Heart left ventricle (tissue), 16 donors: ENCODE measurements at regions not wholly inside any gene's neighbourhood (a gene's known extent, or its start where the extent isn't known, plus 50 kb on each side); places are given as distances from the start of the nearest gene placed in this dataset.

Source experiments
- ATAC-seq, 4 donors: fragments of 200-7000 bp; cut with Tn5 transposase; one replicate each; pipeline ENCODE4 v1.9.1; 2020 to 2022; ENCODE audit warnings: moderate library complexity in 4 of 4, mild to moderate bottlenecking in 3 of 4, moderate number of reproducible peaks in 1 of 4
- DNase-seq, 5 donors: peaks; one replicate each; pipeline ENCODE4 v3.0.0-alpha.2; 2020
- H3K27ac ChIP-seq, 12 donors: fragments of 200-600 bp; sonication (generic) in 4 of 12; one replicate each; pipeline versions ENCODE4 v1.5.0 to v1.8.0; 2016 to 2022; ENCODE audit warnings: mild to moderate bottlenecking in 2 of 12
- H3K27me3 ChIP-seq, 9 donors: fragments of 200-600 bp; sonication (generic) in 2 of 9; one replicate each; pipeline versions ENCODE4 v1.5.1 to v1.8.0; 2016 to 2022; ENCODE audit warnings: mild to moderate bottlenecking in 3 of 9
- H3K36me3 ChIP-seq, 9 donors: fragments of 200-600 bp; sonication (generic) in 2 of 9; one replicate each; pipeline versions ENCODE4 v1.5.0 to v1.8.0; 2018 to 2022; ENCODE audit warnings: mild to moderate bottlenecking in 2 of 9
- H3K4me1 ChIP-seq, 12 donors: fragments of 200-600 bp; sonication (generic) in 4 of 12; one replicate each; pipeline versions ENCODE4 v1.5.0 to v1.8.0; 2016 to 2022; ENCODE audit warnings: mild to moderate bottlenecking in 3 of 12
- H3K4me3 ChIP-seq, 12 donors: fragments of 200-600 bp; sonication (generic) in 4 of 12; one replicate each; pipeline versions ENCODE4 v1.5.0 to v1.8.0; 2017 to 2022; ENCODE audit warnings: mild to moderate bottlenecking in 9 of 12, moderate library complexity in 4 of 12
- H3K9me3 ChIP-seq, 12 donors: fragments of 200-600 bp; sonication (generic) in 4 of 12; one replicate each; pipeline versions ENCODE4 v1.5.0 to v1.8.0; 2016 to 2022; ENCODE audit warnings: mild to moderate bottlenecking in 1 of 12
- CTCF ChIP-seq, 12 donors: fragments of 200-600 bp; sonication (generic) in 4 of 12; IDR thresholded peaks; one replicate each; pipeline versions ENCODE4 v1.5.0 to v1.8.0; 2018 to 2022; ENCODE audit warnings: antibody characterized with exemption in 12 of 12, mild to moderate bottlenecking in 5 of 12
- POLR2A ChIP-seq, 2 donors: fragments of 450-650 bp; IDR thresholded peaks; one replicate each; pipeline ENCODE4 v1.6.1; 2017; ENCODE audit warnings: antibody characterized with exemption in 2 of 2, mild to moderate bottlenecking in 2 of 2, moderate library complexity in 2 of 2
- WGBS, 4 donors: extraction: QIAGEN DNeasy Blood & Tissue Kit in 2 of 4; methylation state at CpG; one replicate each; pipeline versions ENCODE4 v1.1.5 to v1.1.7; 2013 to 2018; 5-methylcytosine and 5-hydroxymethylcytosine counted together
- intact Hi-C, 10 donors: fragments of 100-400 bp; cut with DNase I; formaldehyde crosslinking; loops; one replicate each; pipeline versions ENCODE4 v1.11.1 to v1.14.2; 2022
- donor health status: ischemic (EF 13 %, LVEDD 7.1; RV severe dilation, severe dysfunction).
- donor health status: healthy with polysubstance abuse.
- donor health status: DM: no; HTN: yes; CAD: no.
- donor health status: DM: no; HTN: no; CAD: no.
- donor health status: ischemic (EF 25% LVEDD 6.9; RV normal size, moderate dysfunction).
- donor health status: ischemic (EF 25% LVEDD 5.7; RV mildly dilated, moderate dysfunction).
- donor health status: healthy.
- donor health status: DM: yes; HTN: yes; CAD: no.
- donor health status: ischemic (EF 35%, LVEDD 5.7; RV mildly dilated, moderate dysfunction).
- donor health status: nonischemic (EF 11% LVEDD 7.7; RV severe dilation, severe dysfunction).
- donor health status: DM: yes; HTN: yes; CAD: no.
- donor health status: PGD.
- donor health status: ischemic (EF 29% LVEDD 5.4; RV normal size, mild dysfunction).
- donor health status: nonischemic (EF 23%, LVEDD 6.1; RV moderate dilation, normal function).

- intact Hi-C loops, result no loop called here
- no peaks in the 10 kb centered on the region for H3K27me3 ChIP-seq
- ATAC-seq (no peak), DNase-seq (no peak)
- no peaks in the 10 kb centered on the region for H3K4me1 ChIP-seq
- TF ChIP-seq POLR2A (IDR thresholded peaks at IDR 0.05) (no peak), CTCF (IDR thresholded peaks at IDR 0.05) (no peak)
- 76 to 89% (median 86%) methylated on average over 3 of the region's 3 CpGs for WGBS, 4 donors
- no peak overlapping the region for H3K4me3 ChIP-seq
- peaks cover 0 to 22% (median 5%) of the 10 kb centered on the region in 12 donors for H3K9me3 ChIP-seq
- no peak overlapping the region for H3K27ac ChIP-seq
- H3K36me3 ChIP-seq, result no peaks in the 10 kb centered on the region
These were observed 58.3 kb upstream of the TSHZ2 start for GRCh38 chr20:52913650-52914387.

DNA sequence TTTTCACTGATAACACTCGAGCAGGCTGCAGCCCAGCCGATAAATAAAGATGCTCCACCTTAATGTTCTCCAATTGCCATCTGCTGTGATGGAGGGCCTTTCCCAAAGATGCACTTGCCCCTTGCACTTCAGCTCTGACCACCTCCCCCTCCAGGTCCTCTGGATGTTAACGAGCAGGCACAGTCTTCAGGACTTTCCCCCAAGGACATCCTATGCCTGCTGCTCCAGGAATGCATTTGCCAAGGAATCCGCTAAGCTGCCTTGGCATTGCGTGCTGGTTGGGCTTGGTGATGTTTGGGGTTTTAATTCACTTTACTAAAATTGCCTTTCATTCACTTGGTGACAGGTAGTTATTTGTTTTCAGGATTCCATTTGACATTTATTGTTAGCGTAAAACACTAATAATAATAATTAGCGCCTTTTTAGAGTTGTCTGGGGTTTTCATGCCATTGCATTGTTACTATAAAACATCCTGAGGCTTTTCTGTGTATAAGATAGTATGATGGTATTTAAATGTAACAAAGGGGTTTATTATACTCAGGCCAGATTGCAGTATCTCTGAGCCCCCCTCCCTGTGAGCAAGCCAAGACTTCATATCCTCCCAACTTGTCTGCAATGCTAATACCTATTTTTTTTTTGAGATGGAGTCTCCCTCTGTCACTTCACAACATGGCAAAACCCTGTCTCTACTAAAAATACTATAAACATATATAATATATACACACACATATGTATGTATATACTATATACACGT lies 66.7 kb upstream of the TSHZ2 start:
- Histone ChIP-seq H3K36me3 (no peaks in the 10 kb centered on the region), H3K4me3 (no peak overlapping the region), H3K27me3 (peaks cover 0 to 3% (median 0%) of the 10 kb centered on the region in 9 donors), H3K9me3 (no peaks in the 10 kb centered on the region), H3K4me1 (no peaks in the 10 kb centered on the region), H3K27ac (no peak overlapping the region)
- WGBS, 4 donors, result 68 to 75% (median 73%) methylated on average over 8 of the region's 8 CpGs
- TF ChIP-seq CTCF (IDR thresholded peaks at IDR 0.05) (no peak), POLR2A (IDR thresholded peaks at IDR 0.05) (no peak)
- intact Hi-C loops, result no loop called here
- DNase-seq, result no peak
- ATAC-seq, result no peak

- Histone ChIP-seq H3K9me3 (no peaks in the 10 kb centered on the region), H3K27ac (no peak overlapping the region), H3K4me1 (no peaks in the 10 kb centered on the region), H3K36me3 (no peaks in the 10 kb centered on the region), H3K27me3 (peaks cover 0 to 3% (median 0%) of the 10 kb centered on the region in 9 donors), H3K4me3 (no peak overlapping the region)
- ATAC-seq (no peak), DNase-seq (no peak)
- TF ChIP-seq CTCF (IDR thresholded peaks at IDR 0.05), result no peak
- no peak for TF ChIP-seq POLR2A (IDR thresholded peaks at IDR 0.05)
- intact Hi-C loops, result no loop called here
- WGBS, 4 donors, result 20 to 41% (median 36%) methylated on average over 2 of the region's 2 CpGs
These were observed 67.3 kb upstream of the TSHZ2 start for GRCh38 chr20:52904837-52905236.

- no peak overlapping the region for H3K4me3 ChIP-seq
- ATAC-seq (no peak), DNase-seq (no peak)
- 84 to 89% (median 87%) methylated on average over 5 of the region's 5 CpGs for WGBS, 4 donors
- peaks cover 0 to 3% (median 0%) of the 10 kb centered on the region in 9 donors for H3K27me3 ChIP-seq
- TF ChIP-seq POLR2A (IDR thresholded peaks at IDR 0.05), result no peak
- no peak for TF ChIP-seq CTCF (IDR thresholded peaks at IDR 0.05)
- intact Hi-C loops, result no loop called here
- peaks cover 0 to 4% (median 0%) of the 10 kb centered on the region in 12 donors for H3K4me1 ChIP-seq
- H3K9me3 ChIP-seq, result no peaks in the 10 kb centered on the region
- no peaks in the 10 kb centered on the region for H3K36me3 ChIP-seq
- H3K27ac ChIP-seq, result no peak overlapping the region
These were observed 73.0 kb upstream of the TSHZ2 start for GRCh38 chr20:52899041-52899608.
